ENCODE measurements at regions not wholly inside any gene's neighbourhood (a gene's known extent, or its start where the extent isn't known, plus 50 kb on each side); places are given as distances from the start of the nearest gene placed in this dataset.
"Not testable (repeated sequence)": the region's sequence is repeated elsewhere in the genome, so short reads cannot be mapped to it uniquely, and the experiment has no call there.

GRCh38 chr3:72077473-72078259 lies 292.7 kb upstream of the PROK2 start:
- no peak overlapping the region for H3K27ac ChIP-seq
- no peak for DNase-seq (ENCODE audit: low spot score)

GRCh38 chr3:72075848-72076247 lies 290.9 kb upstream of the PROK2 start:
- peaks cover 0 to 20% of the 10 kb centered on the region in 2 donors for H3K9me3 ChIP-seq
- H3K4me1 ChIP-seq; DNase-seq (ENCODE audit: low spot score); H3K27me3 ChIP-seq; H3K36me3 ChIP-seq; H3K4me3 ChIP-seq; H3K27ac ChIP-seq: not testable (repeated sequence)

More at GRCh38 chr3:72077473-72078259, 292.7 kb upstream of the PROK2 start:
- peaks cover 0 to 20% of the 10 kb centered on the region in 2 donors for H3K9me3 ChIP-seq
- no peaks in the 10 kb centered on the region for H3K27me3 ChIP-seq
- H3K36me3 ChIP-seq, result no peaks in the 10 kb centered on the region
- TF ChIP-seq CTCF (IDR thresholded peaks at IDR 0.05), result no peak
- H3K4me3 ChIP-seq, result no peak overlapping the region
- H3K4me1 ChIP-seq, result no peaks in the 10 kb centered on the region

- TF ChIP-seq CTCF (IDR thresholded peaks at IDR 0.05), result no peak
- DNase-seq (ENCODE audit: low spot score), result no peak
Measured at GRCh38 chr3:72071624-72072023, 286.7 kb upstream of the PROK2 start.

GRCh38 chr3:72070005-72070404 lies 285.1 kb upstream of the PROK2 start:
- DNase-seq (ENCODE audit: low spot score), result no peak
- Histone ChIP-seq H3K27ac (no peak overlapping the region), H3K27me3 (no peaks in the 10 kb centered on the region), H3K36me3 (no peaks in the 10 kb centered on the region), H3K4me3 (no peak overlapping the region), H3K9me3 (peaks cover 0 to 3% of the 10 kb centered on the region in 2 donors), H3K4me1 (no peaks in the 10 kb centered on the region)
- TF ChIP-seq CTCF (IDR thresholded peaks at IDR 0.05), result no peak

More at GRCh38 chr3:72071624-72072023, 286.7 kb upstream of the PROK2 start:
- peaks cover 0 to 19% of the 10 kb centered on the region in 2 donors for H3K9me3 ChIP-seq
- no peaks in the 10 kb centered on the region for H3K27me3 ChIP-seq
- H3K27ac ChIP-seq, result no peak overlapping the region
- H3K36me3 ChIP-seq, result no peaks in the 10 kb centered on the region
- no peak overlapping the region for H3K4me3 ChIP-seq
- no peaks in the 10 kb centered on the region for H3K4me1 ChIP-seq

- Histone ChIP-seq H3K27me3 (no peaks in the 10 kb centered on the region), H3K36me3 (no peaks in the 10 kb centered on the region), H3K4me3 (no peak overlapping the region), H3K9me3 (no peaks in the 10 kb centered on the region), H3K4me1 (no peaks in the 10 kb centered on the region), H3K27ac (no peak overlapping the region)
- no peak for DNase-seq (ENCODE audit: low spot score)
- no peak for TF ChIP-seq CTCF (IDR thresholded peaks at IDR 0.05)
Measured at GRCh38 chr3:72069543-72069942, 284.6 kb upstream of the PROK2 start.

GRCh38 chr3:72068621-72069020 lies 283.7 kb upstream of the PROK2 start:
- Histone ChIP-seq H3K9me3 (peaks cover 0 to 5% of the 10 kb centered on the region in 2 donors), H3K36me3 (no peaks in the 10 kb centered on the region)
- TF ChIP-seq CTCF (IDR thresholded peaks at IDR 0.05), result no peak

More at GRCh38 chr3:72068621-72069020, 283.7 kb upstream of the PROK2 start:
- Histone ChIP-seq H3K4me3 (no peak overlapping the region), H3K4me1 (no peaks in the 10 kb centered on the region), H3K27ac (no peak overlapping the region), H3K27me3 (no peaks in the 10 kb centered on the region)
- DNase-seq (ENCODE audit: low spot score), result no peak

Data from right atrium auricular region (tissue), 2 donors.